Ectodermal cell (in vitro differentiated cells): ENCODE measurements at regions not wholly inside any gene's neighbourhood (a gene's known extent, or its start where the extent isn't known, plus 50 kb on each side); places are given as distances from the start of the nearest gene placed in this dataset.

Experiments used
- H3K27ac ChIP-seq: 2 replicates; pipeline ENCODE4 v1.7.0; 2013; ENCODE audit warnings: mild to moderate bottlenecking, low read depth, low read length; ENCODE audit not compliant: insufficient read depth, poor library complexity, severe bottlenecking
- H3K27me3 ChIP-seq: 2 replicates; pipeline ENCODE4 v1.7.0; 2013; ENCODE audit warnings: mild to moderate bottlenecking, low read length; ENCODE audit not compliant: insufficient read depth, control insufficient read depth, poor library complexity, severe bottlenecking
- H3K36me3 ChIP-seq: one replicate; pipeline ENCODE4 v1.7.0; 2013; ENCODE audit warnings: low read length; ENCODE audit not compliant: control insufficient read depth, insufficient read depth
- H3K4me1 ChIP-seq: one replicate; pipeline ENCODE4 v1.7.0; 2013; ENCODE audit warnings: low read length; ENCODE audit not compliant: control insufficient read depth, insufficient read depth
- H3K4me3 ChIP-seq: 2 replicates; pipeline ENCODE4 v1.7.0; 2013; ENCODE audit warnings: low read depth, low read length, control low read depth; ENCODE audit not compliant: insufficient read depth
- H3K9me3 ChIP-seq: 2 replicates; pipeline ENCODE4 v1.7.0; 2013; ENCODE audit warnings: mild to moderate bottlenecking, low read length, moderate library complexity; ENCODE audit not compliant: control insufficient read depth
- WGBS, 2 experiments: methylation state at CpG; one replicate each; pipeline ENCODE4 v1.1.7; 2013; ENCODE audit warnings: missing lambda C conversion rate in 2 of 2; 5-methylcytosine and 5-hydroxymethylcytosine counted together

- H3K27ac ChIP-seq, result no peak overlapping the region
- H3K9me3 ChIP-seq, result no peaks in the 10 kb centered on the region
- H3K27me3 ChIP-seq, result peaks cover 6% of the 10 kb centered on the region
- peaks cover 15% of the 10 kb centered on the region for H3K4me1 ChIP-seq
- WGBS, 2 experiments, result 88 to 90% methylated on average over 32 of the region's 32 CpGs
- no peak overlapping the region for H3K4me3 ChIP-seq
- no peaks in the 10 kb centered on the region for H3K36me3 ChIP-seq
Observed at GRCh38 chr2:16014041-16014787, 73.9 kb downstream of the MYCN start.

GRCh38 chr2:16013359-16013911 lies 73.1 kb downstream of the MYCN start:
- Histone ChIP-seq H3K4me3 (no peak overlapping the region), H3K36me3 (no peaks in the 10 kb centered on the region), H3K9me3 (no peaks in the 10 kb centered on the region), H3K27ac (peak overlapping the region; percentile 74), H3K4me1 (peaks cover 9% of the 10 kb centered on the region), H3K27me3 (peaks cover 6% of the 10 kb centered on the region)
- 43 to 48% methylated on average over 20 of the region's 20 CpGs for WGBS, 2 experiments

GRCh38 chr2:16012626-16013358 lies 72.4 kb downstream of the MYCN start:
- peaks cover 9% of the 10 kb centered on the region for H3K4me1 ChIP-seq
- WGBS, 2 experiments, result 44 to 47% methylated on average over 19 of the region's 19 CpGs
- H3K36me3 ChIP-seq, result no peaks in the 10 kb centered on the region
- no peak overlapping the region for H3K4me3 ChIP-seq
- H3K27ac ChIP-seq, result peak overlapping the region; percentile 74
- H3K9me3 ChIP-seq, result no peaks in the 10 kb centered on the region
- peaks cover 6% of the 10 kb centered on the region for H3K27me3 ChIP-seq

GRCh38 chr2:16012029-16012596 lies 71.8 kb downstream of the MYCN start:
- Histone ChIP-seq H3K4me3 (no peak overlapping the region), H3K36me3 (no peaks in the 10 kb centered on the region), H3K9me3 (no peaks in the 10 kb centered on the region), H3K27ac (no peak overlapping the region), H3K27me3 (peaks cover 6% of the 10 kb centered on the region), H3K4me1 (peaks cover 9% of the 10 kb centered on the region)
- 82 to 89% methylated on average over 2 of the region's 2 CpGs for WGBS, 2 experiments

GRCh38 chr2:16011621-16011960 lies 71.2 kb downstream of the MYCN start:
- Histone ChIP-seq H3K27me3 (peaks cover 6% of the 10 kb centered on the region), H3K27ac (no peak overlapping the region), H3K36me3 (no peaks in the 10 kb centered on the region), H3K4me3 (no peak overlapping the region), H3K9me3 (no peaks in the 10 kb centered on the region), H3K4me1 (peaks cover 9% of the 10 kb centered on the region)
- WGBS, 2 experiments, result 88 to 93% methylated on average over 2 of the region's 2 CpGs

- H3K27me3 ChIP-seq, result peaks cover 6% of the 10 kb centered on the region
- H3K4me1 ChIP-seq, result peaks cover 9% of the 10 kb centered on the region
- H3K4me3 ChIP-seq, result no peak overlapping the region
- H3K36me3 ChIP-seq, result no peaks in the 10 kb centered on the region
- no peak overlapping the region for H3K27ac ChIP-seq
- 92 to 98% methylated on average over 2 of the region's 2 CpGs for WGBS, 2 experiments
- H3K9me3 ChIP-seq, result no peaks in the 10 kb centered on the region
Observed at GRCh38 chr2:16010951-16011620, 70.7 kb downstream of the MYCN start.

- Histone ChIP-seq H3K4me1 (peaks cover 9% of the 10 kb centered on the region), H3K36me3 (no peaks in the 10 kb centered on the region), H3K27me3 (peaks cover 6% of the 10 kb centered on the region), H3K9me3 (no peaks in the 10 kb centered on the region), H3K27ac (no peak overlapping the region), H3K4me3 (no peak overlapping the region)
- WGBS, 2 experiments, result 90 to 95% methylated on average over 3 of the region's 3 CpGs
Observed at GRCh38 chr2:16010011-16010410, 69.7 kb downstream of the MYCN start.

- no peak overlapping the region for H3K4me3 ChIP-seq
- peaks cover 6% of the 10 kb centered on the region for H3K27me3 ChIP-seq
- no peaks in the 10 kb centered on the region for H3K36me3 ChIP-seq
- no peak overlapping the region for H3K27ac ChIP-seq
- H3K4me1 ChIP-seq, result peaks cover 9% of the 10 kb centered on the region
- H3K9me3 ChIP-seq, result no peaks in the 10 kb centered on the region
Observed at GRCh38 chr2:16009560-16009959, 69.2 kb downstream of the MYCN start.

GRCh38 chr2:16008856-16009255 lies 68.5 kb downstream of the MYCN start:
- Histone ChIP-seq H3K9me3 (no peaks in the 10 kb centered on the region), H3K36me3 (no peaks in the 10 kb centered on the region), H3K27me3 (peaks cover 6% of the 10 kb centered on the region), H3K4me1 (peaks cover 9% of the 10 kb centered on the region), H3K4me3 (no peak overlapping the region), H3K27ac (no peak overlapping the region)
- WGBS, 2 experiments, result 93 to 94% methylated on average over 6 of the region's 6 CpGs
